Loucy (cell line): ENCODE measurements at regions not wholly inside any gene's neighbourhood (a gene's known extent, or its start where the extent isn't known, plus 50 kb on each side); places are given as distances from the start of the nearest gene placed in this dataset.

ENCODE experiments used
- CTCF ChIP-seq: fragments of 200-600 bp; sonication (generic); conservative IDR thresholded peaks from 2 replicates; pipeline ENCODE4 v1.5.1; 2014; ENCODE audit warnings: mild to moderate bottlenecking, antibody characterized with exemption, low read length
- EZH2phosphoT487 ChIP-seq: fragments of 200-600 bp; IDR thresholded peaks from 2 replicates; pipeline ENCODE4 v1.6.1; 2018; ENCODE audit warnings: antibody characterized with exemption, mild to moderate bottlenecking, moderate library complexity, borderline replicate concordance

- TF ChIP-seq CTCF (no peak), EZH2phosphoT487 (no peak)
These were observed 586.6 kb downstream of the RAPGEF2 start for GRCh38 chr4:159689526-159689925.
